ENCODE measurements at regions not wholly inside any gene's neighbourhood (a gene's known extent, or its start where the extent isn't known, plus 50 kb on each side); places are given as distances from the start of the nearest gene placed in this dataset.
A peak's percentile ranks its signal among the peaks of the same experiment; 100 is the strongest.

- peak overlapping the region in 2 of 4 experiments; percentile 17 to 32 for H3K4me3 ChIP-seq (replicated peaks in 1 of 4; ENCODE audit: control extremely low read depth in 1 of 4, insufficient read depth in 1 of 4, low read depth in 3 of 4, low read length in 4 of 4)
- TF ChIP-seq CTCF (conservative IDR thresholded peaks at IDR 0.05 in 1 of 2, IDR thresholded peaks at IDR 0.05 in 1 of 2; ENCODE audit: low read depth in 1 of 2, low read length in 2 of 2) = no peak
- TF ChIP-seq EZH2 (IDR thresholded peaks at IDR 0.05; ENCODE audit: low read length, missing control alignments) = no peak
- peak; percentile 34 to 96 for DNase-seq (ENCODE audit: low read depth in 2 of 2)
- H3K27ac ChIP-seq (ENCODE audit: insufficient read depth, low read length) = peak overlapping the region; percentile 24
- no peaks in the 10 kb centered on the region for H3K9me3 ChIP-seq (ENCODE audit: control insufficient read depth, insufficient read depth, low read depth, low read length)
- H3K4me1 ChIP-seq (ENCODE audit: control insufficient read depth, extremely low read depth, insufficient read depth, low read length) = peaks cover 7% of the 10 kb centered on the region
- H3K4me2 ChIP-seq (ENCODE audit: extremely low read depth, insufficient read depth, low read length) = peak overlapping the region; percentile 42
- H2AFZ ChIP-seq (ENCODE audit: low read length) = peak overlapping the region; percentile 38
- H4K20me1 ChIP-seq (ENCODE audit: control insufficient read depth, extremely low read depth, insufficient read depth, low read length) = no peaks in the 10 kb centered on the region
- H3K79me2 ChIP-seq (ENCODE audit: control insufficient read depth, insufficient read depth, low read length) = no peaks in the 10 kb centered on the region
- no peak overlapping the region for H3K9ac ChIP-seq (ENCODE audit: insufficient read depth, low read length)
- no peaks in the 10 kb centered on the region for H3K27me3 ChIP-seq (ENCODE audit: control insufficient read depth, insufficient read depth, low read length)
- H3K36me3 ChIP-seq (ENCODE audit: control insufficient read depth, insufficient read depth, low read length) = no peaks in the 10 kb centered on the region
These were observed 1026.2 kb upstream of the NR2F2 start for GRCh38 chr15:95304151-95304946.

GRCh38 chr15:95304947-95305400, 1025.5 kb upstream of the NR2F2 start:
- H3K9me3 ChIP-seq (ENCODE audit: control insufficient read depth, insufficient read depth, low read depth, low read length) = no peaks in the 10 kb centered on the region
- H3K4me1 ChIP-seq (ENCODE audit: control insufficient read depth, extremely low read depth, insufficient read depth, low read length) = peaks cover 7% of the 10 kb centered on the region
- H3K27me3 ChIP-seq (ENCODE audit: control insufficient read depth, insufficient read depth, low read length) = no peaks in the 10 kb centered on the region
- no peak overlapping the region for H2AFZ ChIP-seq (ENCODE audit: low read length)
- DNase-seq (ENCODE audit: low read depth in 2 of 2) = no peak
- H3K9ac ChIP-seq (ENCODE audit: insufficient read depth, low read length) = no peak overlapping the region
- TF ChIP-seq CTCF (conservative IDR thresholded peaks at IDR 0.05 in 1 of 2, IDR thresholded peaks at IDR 0.05 in 1 of 2; ENCODE audit: low read depth in 1 of 2, low read length in 2 of 2) (no peak), EZH2 (IDR thresholded peaks at IDR 0.05; ENCODE audit: low read length, missing control alignments) (no peak)
- no peaks in the 10 kb centered on the region for H3K36me3 ChIP-seq (ENCODE audit: control insufficient read depth, insufficient read depth, low read length)
- H3K27ac ChIP-seq (ENCODE audit: insufficient read depth, low read length) = no peak overlapping the region
- no peak overlapping the region for H3K4me2 ChIP-seq (ENCODE audit: extremely low read depth, insufficient read depth, low read length)
- H3K79me2 ChIP-seq (ENCODE audit: control insufficient read depth, insufficient read depth, low read length) = no peaks in the 10 kb centered on the region
- H3K4me3 ChIP-seq (replicated peaks in 1 of 4; ENCODE audit: control extremely low read depth in 1 of 4, insufficient read depth in 1 of 4, low read depth in 3 of 4, low read length in 4 of 4) = no peak overlapping the region
- H4K20me1 ChIP-seq (ENCODE audit: control insufficient read depth, extremely low read depth, insufficient read depth, low read length) = no peaks in the 10 kb centered on the region

GRCh38 chr15:95307115-95307514, 1023.4 kb upstream of the NR2F2 start:
- H3K79me2 ChIP-seq (ENCODE audit: control insufficient read depth, insufficient read depth, low read length) = no peaks in the 10 kb centered on the region
- no peaks in the 10 kb centered on the region for H4K20me1 ChIP-seq (ENCODE audit: control insufficient read depth, extremely low read depth, insufficient read depth, low read length)
- no peak overlapping the region for H3K4me2 ChIP-seq (ENCODE audit: extremely low read depth, insufficient read depth, low read length)
- no peak overlapping the region for H2AFZ ChIP-seq (ENCODE audit: low read length)
- H3K9me3 ChIP-seq (ENCODE audit: control insufficient read depth, insufficient read depth, low read depth, low read length) = no peaks in the 10 kb centered on the region
- no peak overlapping the region for H3K27ac ChIP-seq (ENCODE audit: insufficient read depth, low read length)
- no peaks in the 10 kb centered on the region for H3K36me3 ChIP-seq (ENCODE audit: control insufficient read depth, insufficient read depth, low read length)
- no peaks in the 10 kb centered on the region for H3K27me3 ChIP-seq (ENCODE audit: control insufficient read depth, insufficient read depth, low read length)
- no peak overlapping the region for H3K9ac ChIP-seq (ENCODE audit: insufficient read depth, low read length)
- TF ChIP-seq EZH2 (IDR thresholded peaks at IDR 0.05; ENCODE audit: low read length, missing control alignments) (no peak), CTCF (conservative IDR thresholded peaks at IDR 0.05 in 1 of 2, IDR thresholded peaks at IDR 0.05 in 1 of 2; ENCODE audit: low read depth in 1 of 2, low read length in 2 of 2) (no peak)
- peaks cover 4% of the 10 kb centered on the region for H3K4me1 ChIP-seq (ENCODE audit: control insufficient read depth, extremely low read depth, insufficient read depth, low read length)
- DNase-seq (ENCODE audit: low read depth in 2 of 2) = no peak
- H3K4me3 ChIP-seq (replicated peaks in 1 of 4; ENCODE audit: control extremely low read depth in 1 of 4, insufficient read depth in 1 of 4, low read depth in 3 of 4, low read length in 4 of 4) = no peak overlapping the region

All from fibroblast of lung (primary cell).